ENCODE measurements at regions not wholly inside any gene's neighbourhood (a gene's known extent, or its start where the extent isn't known, plus 50 kb on each side); places are given as distances from the start of the nearest gene placed in this dataset.

GRCh38 chr12:124680863-124681778, 113.7 kb upstream of the NCOR2 start:
- peak; percentile 37 to 67 (median 53); a peak in 5 of 6 replicates for TF ChIP-seq CTCF (IDR thresholded peaks at IDR 0.05 in 2 of 3, conservative IDR thresholded peaks at IDR 0.05 in 1 of 3; ENCODE audit: control insufficient read depth in 2 of 3, extremely low read depth in 1 of 3, insufficient read depth in 1 of 3, low read depth in 3 of 3, low read length in 3 of 3)
- no peak for TF ChIP-seq RCOR1 (conservative IDR thresholded peaks at IDR 0.05; ENCODE audit: low read depth, low read length)
